SK-N-SH treated with all-trans-retinoic acid at 6 μM for 48 hours (cell line): ENCODE measurements at regions not wholly inside any gene's neighbourhood (a gene's known extent, or its start where the extent isn't known, plus 50 kb on each side); places are given as distances from the start of the nearest gene placed in this dataset.

ENCODE experiments used
- ATAC-seq: fragments of 200-7000 bp; cut with Tn5 transposase; 3 replicates; pipeline ENCODE4 v1.9.1; 2020; ENCODE audit warnings: mild to moderate bottlenecking, moderate library complexity
- ARNTL ChIP-seq: fragments of 450-650 bp; formaldehyde crosslinking; IDR thresholded peaks from 2 replicates; pipeline ENCODE4 v1.5.0; 2020; ENCODE audit warnings: low read depth, mild to moderate bottlenecking, moderate library complexity, borderline replicate concordance
- BACH2 ChIP-seq: fragments of 250-450 bp; sonication (Bioruptor Pico); IDR thresholded peaks from 2 replicates; pipeline ENCODE4 v1.9.0; 2021; ENCODE audit warnings: mild to moderate bottlenecking, borderline replicate concordance
- CSDC2 ChIP-seq: fragments of 250-450 bp; sonication (Bioruptor Pico); IDR thresholded peaks from 2 replicates; pipeline ENCODE4 v1.5.0; 2020; ENCODE audit warnings: mild to moderate bottlenecking, moderate library complexity
- CSRNP3 ChIP-seq: fragments of 250-450 bp; sonication (Bioruptor Pico); IDR thresholded peaks from 2 replicates; pipeline ENCODE4 v1.5.1; 2021; ENCODE audit warnings: mild to moderate bottlenecking, moderate library complexity
- ESRRG ChIP-seq: fragments of 250-450 bp; sonication (Bioruptor Pico); IDR thresholded peaks from 2 replicates; pipeline ENCODE4 v1.6.1; 2021; ENCODE audit warnings: mild to moderate bottlenecking
- GLIS3 ChIP-seq: fragments of 250-450 bp; sonication (Bioruptor Pico); IDR thresholded peaks from 2 replicates; pipeline ENCODE4 v1.5.0; 2020; ENCODE audit warnings: mild to moderate bottlenecking, moderate library complexity
- OSR1 ChIP-seq: fragments of 250-450 bp; sonication (Bioruptor Pico); IDR thresholded peaks from 2 replicates; pipeline ENCODE4 v1.8.0; 2022; ENCODE audit warnings: moderate library complexity, mild to moderate bottlenecking, inconsistent platforms
- PATZ1 ChIP-seq: fragments of 250-450 bp; sonication (Bioruptor Pico); IDR thresholded peaks from 2 replicates; pipeline ENCODE4 v1.8.0; 2020; ENCODE audit warnings: mild to moderate bottlenecking, moderate library complexity, borderline replicate concordance
- POU6F1 ChIP-seq: fragments of 250-450 bp; sonication (Bioruptor Pico); IDR thresholded peaks from 2 replicates; pipeline ENCODE4 v1.8.0; 2021; ENCODE audit warnings: low read depth, mild to moderate bottlenecking, moderate library complexity, borderline replicate concordance
- PPARA ChIP-seq: fragments of 250-450 bp; sonication (Bioruptor Pico); IDR thresholded peaks from 2 replicates; pipeline ENCODE4 v1.5.0; 2020; ENCODE audit warnings: mild to moderate bottlenecking, borderline replicate concordance
- RARB ChIP-seq: fragments of 250-450 bp; sonication (Bioruptor Pico); IDR thresholded peaks from 2 replicates; pipeline ENCODE4 v1.8.0; 2021; ENCODE audit warnings: mild to moderate bottlenecking, moderate library complexity
- SNAI2 ChIP-seq: fragments of 250-450 bp; sonication (Bioruptor Pico); IDR thresholded peaks from 2 replicates; pipeline ENCODE4 v1.5.0; 2020; ENCODE audit warnings: mild to moderate bottlenecking, moderate library complexity
- TCF4 ChIP-seq: fragments of 250-450 bp; sonication (Bioruptor Pico); IDR thresholded peaks from 2 replicates; pipeline ENCODE4 v1.8.0; 2021; ENCODE audit warnings: mild to moderate bottlenecking, moderate library complexity, borderline replicate concordance
- TOX ChIP-seq: fragments of 250-450 bp; sonication (Bioruptor Pico); IDR thresholded peaks from 2 replicates; pipeline ENCODE4 v1.8.0; 2021; ENCODE audit warnings: mild to moderate bottlenecking, moderate library complexity, borderline replicate concordance
- TSHZ2 ChIP-seq: fragments of 250-450 bp; sonication (Bioruptor Pico); IDR thresholded peaks from 2 replicates; pipeline ENCODE4 v1.5.0; 2020; ENCODE audit warnings: mild to moderate bottlenecking, moderate library complexity
- ZC3H10 ChIP-seq: fragments of 250-450 bp; sonication (Bioruptor Pico); IDR thresholded peaks from 2 replicates; pipeline ENCODE4 v1.5.1; 2021; ENCODE audit warnings: mild to moderate bottlenecking, moderate library complexity
- ZFP3 ChIP-seq: fragments of 250-450 bp; sonication (Bioruptor Pico); IDR thresholded peaks from 2 replicates; pipeline ENCODE4 v1.5.0; 2020; ENCODE audit warnings: mild to moderate bottlenecking, moderate library complexity
- ZFP30 ChIP-seq: fragments of 450-650 bp; formaldehyde crosslinking; IDR thresholded peaks from 2 replicates; pipeline ENCODE4 v1.5.0; 2022; ENCODE audit warnings: mild to moderate bottlenecking, moderate library complexity
- ZNF565 ChIP-seq: fragments of 450-650 bp; formaldehyde crosslinking; conservative IDR thresholded peaks from 2 replicates; pipeline ENCODE4 v1.5.0; 2020; ENCODE audit warnings: low read depth, mild to moderate bottlenecking, moderate library complexity
- ZNF70 ChIP-seq: fragments of 450-650 bp; formaldehyde crosslinking; IDR thresholded peaks from 2 replicates; pipeline ENCODE4 v1.5.0; 2020; ENCODE audit warnings: mild to moderate bottlenecking, moderate library complexity
- ZNF8 ChIP-seq: fragments of 450-650 bp; formaldehyde crosslinking; IDR thresholded peaks from 2 replicates; pipeline ENCODE4 v1.5.0; 2020; ENCODE audit warnings: mild to moderate bottlenecking, moderate library complexity

GRCh38 chr15:72999586-72999985 lies 52.7 kb upstream of the NEO1 start (continued):
- no peak for TF ChIP-seq PATZ1 (CRISPR knock-in tag)
- TF ChIP-seq ZFP30, result no peak
- TF ChIP-seq ZC3H10 (CRISPR knock-in tag), result no peak
- TF ChIP-seq TOX (CRISPR knock-in tag), result no peak
- TF ChIP-seq PPARA (CRISPR knock-in tag), result no peak

GRCh38 chr15:72998681-72999466 lies 53.4 kb upstream of the NEO1 start:
- TF ChIP-seq CSDC2 (CRISPR knock-in tag), result no peak
- no peak for TF ChIP-seq ZFP3 (CRISPR knock-in tag)
- TF ChIP-seq ZC3H10 (CRISPR knock-in tag), result no peak
- TF ChIP-seq ZFP30, result no peak
- no peak for TF ChIP-seq TCF4 (CRISPR knock-in tag)
- TF ChIP-seq OSR1 (CRISPR knock-in tag), result no peak
- TF ChIP-seq ZNF8 (CRISPR knock-in tag), result no peak
- no peak for TF ChIP-seq PATZ1 (CRISPR knock-in tag)
- no peak for TF ChIP-seq SNAI2
- TF ChIP-seq ESRRG (CRISPR knock-in tag), result no peak
- TF ChIP-seq GLIS3, result no peak
- TF ChIP-seq, all 23 proteins: peak for 0
- ATAC-seq, result no peak

- TF ChIP-seq BACH2 (CRISPR knock-in tag) (no peak), POU6F1 (CRISPR knock-in tag) (no peak), ZNF8 (CRISPR knock-in tag) (no peak), ZFP30 (no peak), ZC3H10 (CRISPR knock-in tag) (no peak), PATZ1 (CRISPR knock-in tag) (no peak), TSHZ2 (CRISPR knock-in tag) (no peak), RARB (no peak)
Measured at GRCh38 chr15:72998226-72998625, 54.0 kb upstream of the NEO1 start.

GRCh38 chr15:72995849-72996248 lies 56.4 kb upstream of the NEO1 start:
- no peak for ATAC-seq
- TF ChIP-seq ZFP3 (CRISPR knock-in tag), result no peak
- TF ChIP-seq ZFP30, result no peak
- TF ChIP-seq ZNF70 (CRISPR knock-in tag), result no peak
- no peak for TF ChIP-seq ESRRG (CRISPR knock-in tag)
- no peak for TF ChIP-seq CSRNP3 (CRISPR knock-in tag)
- TF ChIP-seq ZC3H10 (CRISPR knock-in tag), result no peak
- TF ChIP-seq ARNTL (CRISPR knock-in tag), result no peak
- TF ChIP-seq RARB, result no peak
- TF ChIP-seq SNAI2, result no peak
- TF ChIP-seq TCF4 (CRISPR knock-in tag), result no peak
- TF ChIP-seq TOX (CRISPR knock-in tag), result no peak
- no peak for TF ChIP-seq POU6F1 (CRISPR knock-in tag)
- TF ChIP-seq CSDC2 (CRISPR knock-in tag), result no peak
- no peak for TF ChIP-seq OSR1 (CRISPR knock-in tag)
- TF ChIP-seq ZNF565 (CRISPR knock-in tag), result no peak

More at GRCh38 chr15:72998226-72998625, 54.0 kb upstream of the NEO1 start:
- no peak for ATAC-seq
